Mammary epithelial cell (primary cell): ENCODE measurements at regions not wholly inside any gene's neighbourhood (a gene's known extent, or its start where the extent isn't known, plus 50 kb on each side); places are given as distances from the start of the nearest gene placed in this dataset.
"Not testable (repeated sequence)": the region's sequence is repeated elsewhere in the genome, so short reads cannot be mapped to it uniquely, and the experiment has no call there.

Source experiments
- EZH2 ChIP-seq: IDR thresholded peaks from 2 replicates; pipeline ENCODE4 v1.6.1; 2012; ENCODE audit warnings: low read length, inconsistent platforms, borderline replicate concordance
- TF ChIP-seq, protein P1 (sequence below), 2 donors: IDR thresholded peaks in 1 of 2; conservative IDR thresholded peaks in 1 of 2; 2 replicates each; pipeline ENCODE4 v1.5.1; 2011 to 2012; ENCODE audit warnings: inconsistent platforms in 2 of 2, low read length in 2 of 2, mild to moderate bottlenecking in 2 of 2, control low read depth in 1 of 2, low read depth in 1 of 2; ENCODE audit not compliant: insufficient read depth in 1 of 2; ENCODE audit errors: extremely low read depth in 1 of 2

DNA sequence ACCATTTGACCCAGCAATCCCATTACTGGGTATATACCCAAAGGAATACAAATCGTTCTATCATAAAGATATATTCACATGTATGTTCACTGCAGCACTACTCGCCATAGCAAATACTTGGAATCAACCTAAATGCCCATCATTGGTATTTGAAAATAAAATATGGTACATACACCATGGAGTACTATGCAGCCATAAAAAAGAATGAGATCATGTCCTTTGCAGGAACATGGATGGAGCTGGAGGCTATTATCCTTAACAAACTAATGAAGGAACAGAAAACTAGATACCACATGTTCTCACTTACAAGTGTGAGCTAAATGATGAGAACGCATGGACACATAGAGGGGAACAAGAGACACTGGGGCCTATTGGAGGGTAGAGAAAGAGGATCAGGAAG, 63.1 kb upstream of the JAK1 start:
- TF ChIP-seq, protein P1, sequence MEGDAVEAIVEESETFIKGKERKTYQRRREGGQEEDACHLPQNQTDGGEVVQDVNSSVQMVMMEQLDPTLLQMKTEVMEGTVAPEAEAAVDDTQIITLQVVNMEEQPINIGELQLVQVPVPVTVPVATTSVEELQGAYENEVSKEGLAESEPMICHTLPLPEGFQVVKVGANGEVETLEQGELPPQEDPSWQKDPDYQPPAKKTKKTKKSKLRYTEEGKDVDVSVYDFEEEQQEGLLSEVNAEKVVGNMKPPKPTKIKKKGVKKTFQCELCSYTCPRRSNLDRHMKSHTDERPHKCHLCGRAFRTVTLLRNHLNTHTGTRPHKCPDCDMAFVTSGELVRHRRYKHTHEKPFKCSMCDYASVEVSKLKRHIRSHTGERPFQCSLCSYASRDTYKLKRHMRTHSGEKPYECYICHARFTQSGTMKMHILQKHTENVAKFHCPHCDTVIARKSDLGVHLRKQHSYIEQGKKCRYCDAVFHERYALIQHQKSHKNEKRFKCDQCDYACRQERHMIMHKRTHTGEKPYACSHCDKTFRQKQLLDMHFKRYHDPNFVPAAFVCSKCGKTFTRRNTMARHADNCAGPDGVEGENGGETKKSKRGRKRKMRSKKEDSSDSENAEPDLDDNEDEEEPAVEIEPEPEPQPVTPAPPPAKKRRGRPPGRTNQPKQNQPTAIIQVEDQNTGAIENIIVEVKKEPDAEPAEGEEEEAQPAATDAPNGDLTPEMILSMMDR (conservative IDR thresholded peaks at IDR 0.05 in 1 of 2, IDR thresholded peaks at IDR 0.05 in 1 of 2; ENCODE audit: extremely low read depth in 1 of 2, insufficient read depth in 1 of 2, low read depth in 1 of 2, low read length in 2 of 2) = not testable (repeated sequence)
- not testable (repeated sequence) for TF ChIP-seq EZH2
